HEK293T (cell line): ENCODE measurements at regions not wholly inside any gene's neighbourhood (a gene's known extent, or its start where the extent isn't known, plus 50 kb on each side); places are given as distances from the start of the nearest gene placed in this dataset.

Source experiments
- ARNT ChIP-seq: fragments of 450-650 bp; IDR thresholded peaks from 2 replicates; pipeline ENCODE4 v1.6.1; 2017; ENCODE audit warnings: mild to moderate bottlenecking
- FOXA1 ChIP-seq: fragments of 450-650 bp; IDR thresholded peaks from 2 replicates; pipeline ENCODE4 v1.6.1; 2016; ENCODE audit warnings: mild to moderate bottlenecking
- FOXK2 ChIP-seq: fragments of 450-650 bp; IDR thresholded peaks from 2 replicates; pipeline ENCODE4 v1.6.1; 2016; ENCODE audit warnings: mild to moderate bottlenecking
- FOXM1 ChIP-seq: fragments of 450-650 bp; IDR thresholded peaks from 2 replicates; pipeline ENCODE4 v1.6.1; 2017; ENCODE audit warnings: mild to moderate bottlenecking, borderline replicate concordance
- HDGF ChIP-seq: fragments of 450-650 bp; IDR thresholded peaks from 2 replicates; pipeline ENCODE4 v1.6.1; 2017; ENCODE audit warnings: antibody characterized with exemption, borderline replicate concordance
- L3MBTL2 ChIP-seq: fragments of 450-650 bp; conservative IDR thresholded peaks from 2 replicates; pipeline ENCODE4 v1.6.1; 2016; ENCODE audit warnings: mild to moderate bottlenecking
- NFRKB ChIP-seq: fragments of 450-650 bp; IDR thresholded peaks from 2 replicates; pipeline ENCODE4 v1.6.1; 2016; ENCODE audit warnings: mild to moderate bottlenecking, moderate library complexity
- SP1 ChIP-seq: fragments of 450-650 bp; IDR thresholded peaks from 2 replicates; pipeline ENCODE4 v1.6.1; 2017
- SUZ12 ChIP-seq: fragments of 450-650 bp; IDR thresholded peaks from 2 replicates; pipeline ENCODE4 v1.6.1; 2016; ENCODE audit warnings: mild to moderate bottlenecking
- TARDBP ChIP-seq: fragments of 450-650 bp; IDR thresholded peaks from 2 replicates; pipeline ENCODE4 v1.6.1; 2016
- ZNF384 ChIP-seq: fragments of 450-650 bp; IDR thresholded peaks from 2 replicates; pipeline ENCODE4 v1.6.1; 2016
- TF ChIP-seq, protein P1 (sequence below): fragments of 450-650 bp; IDR thresholded peaks from 2 replicates; pipeline ENCODE4 v1.6.1; 2016

DNA sequence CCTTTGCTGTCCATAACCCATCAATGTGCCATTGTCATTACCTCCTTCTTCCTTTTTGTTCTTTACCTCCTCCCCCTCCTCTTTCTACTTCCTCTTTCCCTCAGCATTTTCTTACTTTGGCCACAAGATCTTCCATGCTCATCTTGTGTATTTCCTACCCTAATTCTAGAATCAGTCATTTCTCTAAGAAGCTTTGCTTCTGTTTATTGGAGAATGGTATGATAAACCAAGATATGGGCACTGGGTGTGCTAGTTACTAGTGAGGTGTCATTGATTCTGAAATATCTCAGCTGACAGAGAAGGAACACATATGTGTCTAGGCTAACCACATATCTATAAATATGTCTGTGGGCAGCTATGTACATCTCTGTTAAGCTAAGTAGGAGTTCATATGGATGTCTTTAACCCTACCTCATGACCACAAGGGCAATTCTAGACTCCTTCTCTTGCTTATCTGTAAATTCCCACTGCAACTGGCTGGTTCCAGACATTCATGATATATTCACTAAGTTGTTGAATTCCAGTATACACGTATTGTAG, 2051.3 kb upstream of the CDH9 start:
- TF ChIP-seq, protein P1, sequence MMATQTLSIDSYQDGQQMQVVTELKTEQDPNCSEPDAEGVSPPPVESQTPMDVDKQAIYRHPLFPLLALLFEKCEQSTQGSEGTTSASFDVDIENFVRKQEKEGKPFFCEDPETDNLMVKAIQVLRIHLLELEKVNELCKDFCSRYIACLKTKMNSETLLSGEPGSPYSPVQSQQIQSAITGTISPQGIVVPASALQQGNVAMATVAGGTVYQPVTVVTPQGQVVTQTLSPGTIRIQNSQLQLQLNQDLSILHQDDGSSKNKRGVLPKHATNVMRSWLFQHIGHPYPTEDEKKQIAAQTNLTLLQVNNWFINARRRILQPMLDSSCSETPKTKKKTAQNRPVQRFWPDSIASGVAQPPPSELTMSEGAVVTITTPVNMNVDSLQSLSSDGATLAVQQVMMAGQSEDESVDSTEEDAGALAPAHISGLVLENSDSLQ: no peak
- TF ChIP-seq SUZ12: no peak
- TF ChIP-seq FOXA1: no peak
- no peak for TF ChIP-seq FOXK2
- no peak for TF ChIP-seq HDGF
- TF ChIP-seq L3MBTL2: no peak
- no peak for TF ChIP-seq ARNT
- no peak for TF ChIP-seq NFRKB
- TF ChIP-seq SP1: no peak
- no peak for TF ChIP-seq FOXM1
- TF ChIP-seq TARDBP: no peak
- no peak for TF ChIP-seq ZNF384
